K562 (cell line): ENCODE measurements at regions not wholly inside any gene's neighbourhood (a gene's known extent, or its start where the extent isn't known, plus 50 kb on each side); places are given as distances from the start of the nearest gene placed in this dataset.

ENCODE experiments used
- ATAC-seq: fragments of 200-7000 bp; cut with Tn5 transposase; 3 replicates; pipeline ENCODE4 v1.9.1; 2020; ENCODE audit warnings: moderate library complexity
- BruUV-seq: library from RNA; stranded (reverse); fragments of 400-500 nt; replicated peaks from 2 replicates; lab custom pipeline; 2021; lab: Mats Ljungman, UMichigan
- CTCF ChIA-PET: fragments of 300-600 bp; formaldehyde crosslinking; extraction: SDS; loops from one replicate; lab custom pipeline; 2021; ENCODE audit warnings: low intra/inter-chr PET ratio; lab: Yijun Ruan, JAX
- POLR2A ChIA-PET: fragments of 300-600, 350-650 bp; sonication (Branson Sonifier 250); formaldehyde crosslinking; extraction: SDS; loops from one replicate; lab custom pipeline; 2021; ENCODE audit warnings: antibody characterized with exemption, inconsistent platforms; lab: Yijun Ruan, JAX
- DNase-seq, 4 experiments: peaks; one replicate each; pipeline versions ENCODE4 v3.0.0 to v3.0.0-alpha.2; 2011 to 2018; ENCODE audit warnings: low spot score in 3 of 4, mixed read lengths in 3 of 4; ENCODE audit errors: extremely low read depth in 1 of 4
- FAIRE-seq: peaks from 2 replicates; lab custom pipeline; 2011; peaks lifted over from hg19 to GRCh38; lab: Jason Lieb, UNC
- H2AFZ ChIP-seq: 2 replicates; pipeline ENCODE4 v1.6.0; 2011; ENCODE audit warnings: low read depth, low read length, control low read depth, inconsistent platforms
- H3K27ac ChIP-seq: fragments of 200-600 bp; 3 replicates; pipeline ENCODE4 v1.8.0; 2011; ENCODE audit warnings: low read depth, mild to moderate bottlenecking, control low read depth, inconsistent platforms, low read length, moderate library complexity, mixed read lengths; ENCODE audit errors: extremely low read depth
- H3K27me3 ChIP-seq, 2 experiments: fragments of 300-600 bp in 1 of 2; 2 replicates in 1 of 2; 3 replicates in 1 of 2; pipeline versions ENCODE4 v1.6.0 to v1.8.0; 2011; ENCODE audit warnings: inconsistent platforms in 2 of 2, low read length in 2 of 2, mild to moderate bottlenecking in 1 of 2, mixed read lengths in 1 of 2, moderate library complexity in 1 of 2; ENCODE audit not compliant: control insufficient read depth in 2 of 2, insufficient read depth in 2 of 2
- H3K36me3 ChIP-seq: fragments of 300-600 bp; 3 replicates; pipeline ENCODE4 v1.8.0; 2011; ENCODE audit warnings: mild to moderate bottlenecking, low read length, inconsistent platforms; ENCODE audit not compliant: control insufficient read depth, insufficient read depth
- H3K4me1 ChIP-seq, 2 experiments: fragments of 200-600 bp in 1 of 2; replicated peaks in 1 of 2; 2 replicates in 1 of 2; 3 replicates in 1 of 2; pipeline versions ENCODE4 v1.5.1 to v1.8.0; 2011; ENCODE audit warnings: inconsistent platforms in 2 of 2, low read length in 2 of 2, mild to moderate bottlenecking in 1 of 2, mixed read lengths in 1 of 2, moderate library complexity in 1 of 2; ENCODE audit not compliant: control insufficient read depth in 2 of 2, insufficient read depth in 2 of 2
- H3K4me2 ChIP-seq: 2 replicates; pipeline ENCODE4 v1.6.1; 2011; ENCODE audit warnings: low read length, control low read depth, inconsistent platforms, mixed read lengths; ENCODE audit not compliant: insufficient read depth
- H3K4me3 ChIP-seq: fragments of 200-600 bp; sonication (generic), shearing (Covaris generic); 2 replicates; pipeline ENCODE4 v1.5.1; 2016; ENCODE audit warnings: control low read depth, inconsistent platforms
- H3K79me2 ChIP-seq: fragments of 200-600 bp; 3 replicates; pipeline ENCODE4 v1.8.0; 2011; ENCODE audit warnings: low read length, inconsistent platforms; ENCODE audit not compliant: control insufficient read depth, insufficient read depth
- H3K9ac ChIP-seq, 2 experiments: 2 replicates each; pipeline versions ENCODE4 v1.6.0 to v1.6.1; 2011; ENCODE audit warnings: low read depth in 2 of 2, low read length in 2 of 2, control low read depth in 1 of 2, inconsistent platforms in 1 of 2, mild to moderate bottlenecking in 1 of 2, mixed read lengths in 1 of 2; ENCODE audit not compliant: insufficient read depth in 1 of 2
- H3K9me1 ChIP-seq: one replicate; pipeline ENCODE4 v1.6.0; 2011; ENCODE audit warnings: inconsistent platforms, mild to moderate bottlenecking, low read length, moderate library complexity; ENCODE audit not compliant: control insufficient read depth, insufficient read depth
- H3K9me3 ChIP-seq: replicated peaks from 2 replicates; pipeline ENCODE4 v1.5.1; 2011; ENCODE audit warnings: low read depth, low read length, inconsistent platforms; ENCODE audit not compliant: control insufficient read depth, insufficient read depth
- H4K20me1 ChIP-seq: replicated peaks from 2 replicates; pipeline ENCODE4 v1.6.1; 2011; ENCODE audit warnings: low read length, inconsistent platforms, mixed read lengths; ENCODE audit not compliant: control insufficient read depth, insufficient read depth
- CTCF ChIP-seq, 3 experiments: IDR thresholded peaks in 2 of 3; conservative IDR thresholded peaks in 1 of 3; 2 replicates each; pipeline ENCODE4 v1.5.1; 2011 to 2012; ENCODE audit warnings: low read length in 3 of 3, mild to moderate bottlenecking in 3 of 3, control low read depth in 2 of 3, improper control_type of control experiment in 1 of 3, inconsistent platforms in 1 of 3, low read depth in 1 of 3, mixed read lengths in 1 of 3, moderate library complexity in 1 of 3; ENCODE audit not compliant: insufficient read depth in 2 of 3
- DEAF1 ChIP-seq: fragments of 450-650 bp; formaldehyde crosslinking; IDR thresholded peaks from 2 replicates; pipeline ENCODE4 v1.4.0; 2020; ENCODE audit warnings: mild to moderate bottlenecking, moderate library complexity
- ESRRA ChIP-seq: fragments of 450-650 bp; IDR thresholded peaks from 2 replicates; pipeline ENCODE4 v1.6.1; 2014; ENCODE audit warnings: low read depth, mild to moderate bottlenecking, moderate library complexity, borderline replicate concordance
- LEF1 ChIP-seq: fragments of 450-650 bp; IDR thresholded peaks from 2 replicates; pipeline ENCODE4 v1.6.1; 2016; ENCODE audit warnings: mild to moderate bottlenecking
- MYC ChIP-seq, 2 experiments: fragments of 250-450 bp in 1 of 2; sonication (Bioruptor Pico) in 1 of 2; IDR thresholded peaks; 2 replicates each; pipeline versions ENCODE4 v1.5.1 to v1.6.1; 2012 to 2021; ENCODE audit warnings: low read depth in 2 of 2, borderline replicate concordance in 1 of 2, improper control_type of control experiment in 1 of 2, low read length in 1 of 2, mild to moderate bottlenecking in 1 of 2, moderate library complexity in 1 of 2
- POLR3G ChIP-seq: IDR thresholded peaks from 2 replicates; pipeline ENCODE4 v1.6.1; 2011; ENCODE audit not compliant: insufficient read length, insufficient replicate concordance; ENCODE audit errors: extremely low read depth
- ZNF143 ChIP-seq: sonication (generic); formaldehyde crosslinking; IDR thresholded peaks from 2 replicates; pipeline ENCODE4 v1.9.0; 2022; ENCODE audit warnings: mild to moderate bottlenecking, missing genetic modification reagents
- ZNF444 ChIP-seq: fragments of 250-450 bp; sonication (Bioruptor Pico); IDR thresholded peaks from 2 replicates; pipeline ENCODE4 v1.4.0; 2020; ENCODE audit warnings: mild to moderate bottlenecking, moderate library complexity
- WGBS: fragments of 100-300 bp; shearing (Covaris generic); methylation state at CpG from one replicate; pipeline ENCODE4 v1.1.6; 2016; ENCODE audit warnings: low coverage, mixed read lengths; ENCODE audit not compliant: insufficient coverage; ENCODE audit errors: missing lambda C conversion rate; 5-methylcytosine and 5-hydroxymethylcytosine counted together
- in situ Hi-C: fragments of 300-500 bp; cut with MboI; formaldehyde crosslinking; loops from 4 replicates; pipeline ENCODE4 v1.15.0; 2018; ENCODE audit warnings: inconsistent platforms, mixed read lengths
- intact Hi-C: fragments of 100-400 bp; cut with micrococcal nuclease; formaldehyde crosslinking; loops from 2 replicates; pipeline ENCODE4 v1.14.2; 2022

DNA sequence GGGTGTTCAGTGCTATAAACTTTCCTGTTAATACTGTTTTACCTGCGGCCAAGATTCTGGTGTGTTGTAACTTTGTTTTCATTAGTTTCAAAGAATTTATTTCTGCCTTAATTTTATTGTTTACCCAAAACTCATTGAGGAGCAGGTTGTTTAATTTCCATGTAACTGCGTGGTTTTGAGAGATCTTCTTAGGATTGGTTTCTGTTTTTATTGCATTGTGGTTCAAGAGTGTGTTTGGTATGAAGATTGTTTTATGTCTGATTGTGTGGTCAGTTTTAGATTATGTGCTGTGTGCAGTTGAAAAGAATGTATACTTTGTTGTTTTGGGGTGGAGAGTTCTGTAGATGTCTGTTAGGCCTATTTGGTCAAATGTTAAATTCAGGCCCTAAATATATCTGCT lies 133.5 kb upstream of the GALNT15 start:
- CTCF ChIA-PET: no interaction called here
- FAIRE-seq (no peak), ATAC-seq (no peak), DNase-seq (no peak)
- Histone ChIP-seq H3K27me3 (peaks cover 0 to 10% of the 10 kb centered on the region in 2 experiments; a peak in 2 of 5 replicates), H3K9me1 (no peaks in the 10 kb centered on the region), H3K36me3 (no peaks in the 10 kb centered on the region), H3K79me2 (no peaks in the 10 kb centered on the region), H3K4me2 (no peak overlapping the region), H4K20me1 (no peaks in the 10 kb centered on the region), H3K9me3 (no peaks in the 10 kb centered on the region), H3K9ac (no peak overlapping the region), H3K4me3 (no peak overlapping the region), H3K4me1 (no peaks in the 10 kb centered on the region), H3K27ac (no peak overlapping the region), H2AFZ (no peak overlapping the region)
- no peak for TF ChIP-seq LEF1
- intact Hi-C loops (loop anchor here (10.0 kb wide), 1 partner anchor 836 kb away; the partner anchor contains the start of gene CAPN7), in situ Hi-C loops (loop anchor here (10.0 kb wide), 2 partner anchors 204 to 514 kb away; no protein-coding TSS in a partner anchor)
- POLR2A ChIA-PET: interaction anchor here (0.6 kb wide), 1 partner anchor 143 kb away, joined by 3 read pairs; no protein-coding TSS in a partner anchor
- no TSS peak for BruUV-seq
- 3% methylated on average over 2 of the region's 2 CpGs for WGBS

GRCh38 chr3:16048435-16049318 lies 125.8 kb upstream of the GALNT15 start:
- Histone ChIP-seq H3K27me3 (peaks cover 0 to 11% of the 10 kb centered on the region in 2 experiments; a peak in 2 of 5 replicates), H3K9me3 (no peaks in the 10 kb centered on the region), H3K9ac (no peak overlapping the region), H3K4me2 (peak overlapping the region; percentile 57), H3K9me1 (no peaks in the 10 kb centered on the region), H3K27ac (no peak overlapping the region), H3K36me3 (no peaks in the 10 kb centered on the region), H3K4me3 (no peak overlapping the region), H3K79me2 (no peaks in the 10 kb centered on the region), H2AFZ (no peak overlapping the region), H4K20me1 (no peaks in the 10 kb centered on the region), H3K4me1 (no peaks in the 10 kb centered on the region)
- DNase-seq (peak; percentile 70 to 75 (median 74)), FAIRE-seq (peak; percentile 94), ATAC-seq (peak; percentile 99)
- CTCF ChIA-PET: interaction anchor here (0.5 to 3.6 kb wide), 4 partner anchors 130 to 502 kb away, joined by 3 to 31 read pairs (median 16); no protein-coding TSS in a partner anchor
- no TSS peak for BruUV-seq
- in situ Hi-C loops: loop anchor here (10.0 kb wide), 2 partner anchors 196 to 506 kb away; no protein-coding TSS in a partner anchor
- 1% methylated on average over 5 of the region's 5 CpGs for WGBS
- intact Hi-C loops: loop anchor here (1.0 to 10.0 kb wide), 6 partner anchors 130 to 844 kb away; partner anchors contain the start of gene CAPN7
- POLR2A ChIA-PET: interaction anchor here (1.2 to 1.5 kb wide), 2 partner anchors 11 to 21 kb away, joined by 4 read pairs; no protein-coding TSS in a partner anchor
- TF ChIP-seq POLR3G: no peak
- no peak for TF ChIP-seq ZNF444 (CRISPR knock-in tag)
- peak; percentile 82 to 89 (median 84) for TF ChIP-seq CTCF (IDR thresholded peaks at IDR 0.05 in 2 of 3, conservative IDR thresholded peaks at IDR 0.05 in 1 of 3; ENCODE audit: insufficient read depth in 2 of 3, low read depth in 1 of 3, low read length in 3 of 3)
- peak; percentile 27; the same call in 1 of the 2 replicates for TF ChIP-seq ESRRA
- TF ChIP-seq ZNF143 (CRISPR knock-in tag): no peak
- TF ChIP-seq MYC (IDR thresholded peaks at IDR 0.05; ENCODE audit: low read depth, low read length): peak; percentile 25; the same call in 1 of the 2 replicates
- TF ChIP-seq MYC (CRISPR knock-in tag; IDR thresholded peaks at IDR 0.05; ENCODE audit: borderline replicate concordance, low read depth): no peak
- peak; percentile 87 for TF ChIP-seq DEAF1 (CRISPR knock-in tag)
